ENCODE measurements at regions not wholly inside any gene's neighbourhood (a gene's known extent, or its start where the extent isn't known, plus 50 kb on each side); places are given as distances from the start of the nearest gene placed in this dataset.

DNA sequence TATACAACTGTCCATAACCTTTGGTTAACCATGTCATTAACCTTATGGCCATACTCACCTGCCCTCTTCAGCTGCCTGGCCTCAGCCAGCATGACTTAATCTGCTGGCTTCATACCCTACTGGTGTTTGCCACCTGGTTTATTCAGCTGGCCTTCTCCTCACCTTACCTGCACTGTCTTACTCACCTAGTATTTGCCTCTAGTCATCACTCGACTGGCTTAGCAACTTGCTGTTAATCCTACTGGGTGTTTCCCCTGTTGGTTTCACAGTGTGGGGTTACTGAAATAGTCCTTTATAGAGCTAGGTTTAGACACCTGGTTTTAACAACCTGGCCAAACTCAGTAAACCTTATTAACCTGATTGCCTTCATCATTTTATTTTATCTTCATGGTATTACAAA is 96.4 kb downstream of the IL12A start:
- TF ChIP-seq CTCF (conservative IDR thresholded peaks at IDR 0.05; ENCODE audit: low read length) (no peak), EZH2phosphoT487 (IDR thresholded peaks at IDR 0.05; ENCODE audit: borderline replicate concordance, low read depth, low read length) (no peak)
